IMR-90 (cell line): ENCODE measurements at regions not wholly inside any gene's neighbourhood (a gene's known extent, or its start where the extent isn't known, plus 50 kb on each side); places are given as distances from the start of the nearest gene placed in this dataset.

Experiments used
- ATAC-seq: fragments of 200-7000 bp; cut with Tn5 transposase; 2 replicates; pipeline ENCODE4 v1.9.1; 2020; ENCODE audit warnings: low read depth, mild to moderate bottlenecking, moderate library complexity
- BruUV-seq: library from RNA; stranded (reverse); fragments of 400-500 nt; replicated peaks from 2 replicates; lab custom pipeline; 2021; lab: Mats Ljungman, UMichigan
- CTCF ChIA-PET: fragments of 300-600 bp; formaldehyde crosslinking; extraction: SDS; loops from one replicate; lab custom pipeline; 2021; ENCODE audit warnings: antibody characterized with exemption; lab: Yijun Ruan, JAX
- POLR2A ChIA-PET: fragments of 300-600 bp; sonication (Branson Sonifier 250); formaldehyde crosslinking; loops from one replicate; lab custom pipeline; 2022; ENCODE audit warnings: antibody characterized with exemption; ENCODE audit not compliant: unreplicated experiment; lab: Charles Lee
- DNase-seq: peaks from one replicate; pipeline ENCODE4 v3.0.0; 2013
- H2AFZ ChIP-seq: replicated peaks from 2 replicates; pipeline ENCODE3; 2013; ENCODE audit warnings: low read length, mild to moderate bottlenecking; ENCODE audit not compliant: poor library complexity
- H2AK5ac ChIP-seq: 2 replicates; pipeline ENCODE4 v1.6.1; 2013; ENCODE audit warnings: low read depth, low read length, inconsistent platforms
- H2AK9ac ChIP-seq: replicated peaks from 2 replicates; pipeline ENCODE3; 2013; ENCODE audit warnings: mild to moderate bottlenecking, low read depth, low read length, moderate library complexity; ENCODE audit not compliant: poor library complexity
- H2BK120ac ChIP-seq: 2 replicates; pipeline ENCODE4 v1.6.1; 2013; ENCODE audit warnings: low read depth, low read length, inconsistent platforms
- H2BK15ac ChIP-seq: 3 replicates; pipeline ENCODE4 v1.6.1; 2013; ENCODE audit warnings: low read depth, low read length, inconsistent platforms
- H2BK20ac ChIP-seq: 2 replicates; pipeline ENCODE4 v1.6.1; 2013; ENCODE audit warnings: low read depth, mild to moderate bottlenecking, inconsistent platforms, low read length, moderate library complexity
- H2BK5ac ChIP-seq: 2 replicates; pipeline ENCODE4 v1.6.1; 2013; ENCODE audit warnings: mild to moderate bottlenecking, low read depth, low read length, inconsistent platforms; ENCODE audit not compliant: poor library complexity, severe bottlenecking
- H3K14ac ChIP-seq: replicated peaks from 2 replicates; pipeline ENCODE4 v1.6.1; 2013; ENCODE audit warnings: low read depth, low read length, inconsistent platforms
- H3K18ac ChIP-seq: 2 replicates; pipeline ENCODE4 v1.6.1; 2013; ENCODE audit warnings: low read depth, low read length, control low read depth
- H3K23ac ChIP-seq: 2 replicates; pipeline ENCODE4 v1.6.1; 2013; ENCODE audit warnings: low read depth, low read length, inconsistent platforms
- H3K27ac ChIP-seq: 2 replicates; pipeline ENCODE4 v1.5.1; 2013; ENCODE audit warnings: mild to moderate bottlenecking, control low read depth, low read length; ENCODE audit not compliant: insufficient read depth
- H3K27me3 ChIP-seq: 2 replicates; pipeline ENCODE4 v1.6.1; 2013; ENCODE audit warnings: low read length; ENCODE audit not compliant: control insufficient read depth, insufficient read depth
- H3K36me3 ChIP-seq: 2 replicates; pipeline ENCODE4 v1.6.1; 2013; ENCODE audit warnings: low read length, mixed read lengths; ENCODE audit not compliant: control insufficient read depth, insufficient read depth
- H3K4ac ChIP-seq: 2 replicates; pipeline ENCODE4 v1.6.1; 2013; ENCODE audit warnings: low read depth, low read length, inconsistent platforms
- H3K4me1 ChIP-seq: 2 replicates; pipeline ENCODE4 v1.6.1; 2013; ENCODE audit warnings: low read length, mixed read lengths; ENCODE audit not compliant: control insufficient read depth, insufficient read depth
- H3K4me2 ChIP-seq: 2 replicates; pipeline ENCODE4 v1.6.1; 2013; ENCODE audit warnings: low read depth, mild to moderate bottlenecking, control low read depth, low read length, moderate library complexity
- H3K4me3 ChIP-seq: 2 replicates; pipeline ENCODE4 v1.5.1; 2013; ENCODE audit warnings: low read depth, mild to moderate bottlenecking, control low read depth, low read length, moderate library complexity; ENCODE audit not compliant: insufficient read depth
- H3K56ac ChIP-seq: 2 replicates; pipeline ENCODE4 v1.6.1; 2013; ENCODE audit warnings: low read length, inconsistent platforms; ENCODE audit not compliant: insufficient read depth; ENCODE audit errors: extremely low read depth
- H3K79me1 ChIP-seq, 2 experiments: 2 replicates each; pipeline ENCODE4 v1.6.1; 2013; ENCODE audit warnings: low read length in 2 of 2, inconsistent platforms in 1 of 2, low read depth in 1 of 2
- H3K9ac ChIP-seq: 2 replicates; pipeline ENCODE4 v1.6.1; 2013; ENCODE audit warnings: low read depth, low read length, control low read depth
- H3K9me1 ChIP-seq: 2 replicates; pipeline ENCODE4 v1.6.1; 2013; ENCODE audit warnings: low read length, inconsistent platforms; ENCODE audit not compliant: insufficient read depth
- H3K9me3 ChIP-seq: 2 replicates; pipeline ENCODE4 v1.6.1; 2013; ENCODE audit warnings: low read length; ENCODE audit not compliant: control insufficient read depth, insufficient read depth
- H4K20me1 ChIP-seq: 2 replicates; pipeline ENCODE4 v1.6.1; 2013; ENCODE audit warnings: low read length, inconsistent platforms; ENCODE audit not compliant: insufficient read depth
- H4K5ac ChIP-seq: 2 replicates; pipeline ENCODE4 v1.6.1; 2013; ENCODE audit warnings: mild to moderate bottlenecking, low read depth, low read length, control low read depth
- H4K8ac ChIP-seq, 2 experiments: 2 replicates each; pipeline ENCODE4 v1.6.1; 2013; ENCODE audit warnings: low read depth in 2 of 2, low read length in 2 of 2, control low read depth in 1 of 2, inconsistent platforms in 1 of 2
- H4K91ac ChIP-seq: 2 replicates; pipeline ENCODE4 v1.6.1; 2013; ENCODE audit warnings: low read depth, low read length, inconsistent platforms; ENCODE audit not compliant: insufficient read depth
- FOS ChIP-seq: fragments of 150-350 bp; IDR thresholded peaks from 2 replicates; pipeline ENCODE4 v1.6.1; 2016; ENCODE audit warnings: low read depth, low read length
- MAFK ChIP-seq: IDR thresholded peaks from 2 replicates; pipeline ENCODE4 v1.6.1; 2012; ENCODE audit warnings: low read depth, low read length, improper control_type of control experiment
- WGBS, 2 experiments: methylation state at CpG; one replicate each; pipeline versions ENCODE4 v1.1.5 to v1.1.7; 2013; ENCODE audit warnings: missing lambda C conversion rate in 2 of 2; ENCODE audit not compliant: insufficient read length in 1 of 2; ENCODE audit errors: extremely low coverage in 2 of 2; 5-methylcytosine and 5-hydroxymethylcytosine counted together
- dilution Hi-C: fragments of 300-500 bp; cut with HindIII; formaldehyde crosslinking; loops from one replicate; pipeline ENCODE4 v1.14.3; 2018; ENCODE audit warnings: low sequenced_read_pairs; ENCODE audit not compliant: unreplicated experiment
- in situ Hi-C: fragments of 300-500 bp; cut with MboI; formaldehyde crosslinking; loops from 3 replicates; pipeline ENCODE4 v1.14.3; 2019; ENCODE audit warnings: low sequenced_read_pairs, inconsistent platforms, mixed read lengths
- intact Hi-C: fragments of 100-400 bp; cut with micrococcal nuclease; formaldehyde crosslinking; loops from 2 replicates; pipeline ENCODE4 v1.10.0; 2022

GRCh38 chr12:126510630-126511029, 1445.4 kb downstream of the AACS start:
- intact Hi-C loops (no loop called here), dilution Hi-C loops (no loop called here), in situ Hi-C loops (no loop called here)
- Histone ChIP-seq H3K36me3 (no peaks in the 10 kb centered on the region), H2AK9ac (no peak overlapping the region), H3K4me1 (no peaks in the 10 kb centered on the region), H3K56ac (no peak overlapping the region), H4K20me1 (no peaks in the 10 kb centered on the region), H4K5ac (no peak overlapping the region), H2BK15ac (no peak overlapping the region), H3K9me1 (no peaks in the 10 kb centered on the region), H2BK20ac (no peak overlapping the region), H3K4me2 (no peak overlapping the region), H2AFZ (no peak overlapping the region), H2AK5ac (no peak overlapping the region), H3K23ac (no peak overlapping the region), H2BK120ac (no peak overlapping the region), H3K4me3 (no peak overlapping the region), H3K9ac (no peak overlapping the region), H3K27ac (no peak overlapping the region), H4K8ac (no peak overlapping the region), H3K27me3 (no peaks in the 10 kb centered on the region), H4K91ac (no peak overlapping the region), H3K14ac (no peak overlapping the region), H2BK5ac (no peak overlapping the region), H3K18ac (no peak overlapping the region), H3K79me1 (no peaks in the 10 kb centered on the region), H3K9me3 (peaks cover 9% of the 10 kb centered on the region; the same call in 1 of the 2 replicates), H3K4ac (no peak overlapping the region)
- TF ChIP-seq MAFK = peak; percentile 82
- no peak for TF ChIP-seq FOS
- ChIA-PET CTCF (no interaction called here), POLR2A (no interaction called here)
- no peak for DNase-seq
- WGBS, 2 experiments = no CpG with 5 or more reads among the region's 5 CpGs
- BruUV-seq = no TSS peak
- no peak for ATAC-seq
